ENCODE measurements at regions not wholly inside any gene's neighbourhood (a gene's known extent, or its start where the extent isn't known, plus 50 kb on each side); places are given as distances from the start of the nearest gene placed in this dataset.

DNA sequence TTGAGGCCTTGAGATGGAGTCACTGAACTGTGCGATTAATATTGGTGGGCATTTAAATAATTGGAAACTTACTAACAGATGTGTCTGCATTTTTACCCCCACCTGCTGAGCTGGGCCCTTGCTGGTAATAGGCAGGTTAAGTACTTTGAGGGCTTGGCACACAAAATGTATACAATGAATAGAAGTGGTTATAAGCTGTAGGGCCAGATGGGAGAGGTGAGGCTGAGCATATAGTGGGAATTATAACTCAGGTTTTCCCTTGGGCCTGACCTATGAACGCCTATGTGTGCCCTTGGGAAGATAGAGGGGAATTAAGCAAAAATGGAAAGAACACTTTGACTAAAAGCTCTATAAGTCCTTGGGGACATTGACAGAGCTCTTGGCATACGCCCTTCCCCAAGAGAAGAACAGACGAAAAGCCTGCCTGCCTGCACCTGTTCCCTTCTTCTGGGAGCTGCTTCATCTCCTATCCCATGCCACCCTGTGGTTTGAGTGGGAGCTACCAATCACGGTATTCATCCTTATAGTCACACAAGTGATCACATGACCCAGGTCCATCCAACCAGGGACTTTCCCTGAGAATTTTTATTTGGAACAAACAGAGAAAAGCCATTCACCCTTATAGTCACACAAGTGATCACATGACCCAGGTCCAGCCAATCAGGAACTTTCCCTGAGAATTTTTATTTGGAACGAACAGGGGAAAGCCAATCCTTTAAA, 260.7 kb upstream of the CSF3R start:
- peaks cover 6 to 22% of the 10 kb centered on the region in 2 donors for H3K27me3 Mint-ChIP-seq
- WGBS (ENCODE audit: insufficient coverage): 77% methylated on average over 2 of the region's 6 CpGs

GRCh38 chr1:36741066-36741465, 258.4 kb upstream of the CSF3R start:
- ChIA-PET POLR2A (no interaction called here), CTCF (no interaction called here)
- H3K27me3 ChIP-seq (replicated peaks in 1 of 2; ENCODE audit: control insufficient read depth in 2 of 2, extremely low read depth in 1 of 2, insufficient read depth in 2 of 2, low read length in 1 of 2): peaks cover 2 to 36% of the 10 kb centered on the region in 2 experiments
- H3K36me3 ChIP-seq (ENCODE audit: control insufficient read depth in 2 of 2, extremely low read depth in 1 of 2, insufficient read depth in 1 of 2, low read length in 1 of 2): no peaks in the 10 kb centered on the region
- no peaks in the 10 kb centered on the region for H3K9me3 ChIP-seq
- WGBS (ENCODE audit: insufficient coverage): no CpG with 5 or more reads among the region's 1 CpG
- H3K4me3 ChIP-seq (ENCODE audit: control insufficient read depth in 1 of 2, extremely low read depth in 1 of 2, low read length in 1 of 2): no peak overlapping the region
- Mint-ChIP-seq H3K4me3 (no peak overlapping the region), H3K4me1 (no peaks in the 10 kb centered on the region), H3K36me3 (no peaks in the 10 kb centered on the region), H3K27ac (no peak overlapping the region), H3K9me3 (peaks cover 0 to 4% (median 0%) of the 10 kb centered on the region in 3 donors), H3K27me3 (peaks cover 24 to 31% of the 10 kb centered on the region in 2 donors)
- ATAC-seq (replicated peaks in 1 of 4) (no peak), DNase-seq (no peak)
- H3K27ac ChIP-seq (ENCODE audit: low read length): no peak overlapping the region
- no peaks in the 10 kb centered on the region for H3K4me1 ChIP-seq (ENCODE audit: control insufficient read depth in 1 of 2, extremely low read depth in 1 of 2, insufficient read depth in 2 of 2, low read length in 2 of 2)

More for the DNA sequence above, 260.7 kb upstream of the CSF3R start:
- Histone ChIP-seq H3K9me3 (no peaks in the 10 kb centered on the region), H3K27me3 (replicated peaks in 1 of 2; ENCODE audit: control insufficient read depth in 2 of 2, extremely low read depth in 1 of 2, insufficient read depth in 2 of 2, low read length in 1 of 2) (peaks cover 2 to 30% of the 10 kb centered on the region in 2 experiments), H3K4me1 (ENCODE audit: control insufficient read depth in 1 of 2, extremely low read depth in 1 of 2, insufficient read depth in 2 of 2, low read length in 2 of 2) (no peaks in the 10 kb centered on the region), H3K27ac (ENCODE audit: low read length) (no peak overlapping the region), H3K36me3 (ENCODE audit: control insufficient read depth in 2 of 2, extremely low read depth in 1 of 2, insufficient read depth in 1 of 2, low read length in 1 of 2) (no peaks in the 10 kb centered on the region), H3K4me3 (ENCODE audit: control insufficient read depth in 1 of 2, extremely low read depth in 1 of 2, low read length in 1 of 2) (no peak overlapping the region)
- Mint-ChIP-seq H3K4me3 (no peak overlapping the region), H3K36me3 (no peaks in the 10 kb centered on the region), H3K27ac (no peak overlapping the region), H3K4me1 (no peaks in the 10 kb centered on the region), H3K9me3 (peaks cover 0 to 4% (median 0%) of the 10 kb centered on the region in 3 donors)
- CTCF ChIA-PET: no interaction called here
- POLR2A ChIA-PET: no interaction called here
- ATAC-seq (replicated peaks in 1 of 4) (no peak), DNase-seq (peak in 1 of 35 experiments; percentile 3)

DNA sequence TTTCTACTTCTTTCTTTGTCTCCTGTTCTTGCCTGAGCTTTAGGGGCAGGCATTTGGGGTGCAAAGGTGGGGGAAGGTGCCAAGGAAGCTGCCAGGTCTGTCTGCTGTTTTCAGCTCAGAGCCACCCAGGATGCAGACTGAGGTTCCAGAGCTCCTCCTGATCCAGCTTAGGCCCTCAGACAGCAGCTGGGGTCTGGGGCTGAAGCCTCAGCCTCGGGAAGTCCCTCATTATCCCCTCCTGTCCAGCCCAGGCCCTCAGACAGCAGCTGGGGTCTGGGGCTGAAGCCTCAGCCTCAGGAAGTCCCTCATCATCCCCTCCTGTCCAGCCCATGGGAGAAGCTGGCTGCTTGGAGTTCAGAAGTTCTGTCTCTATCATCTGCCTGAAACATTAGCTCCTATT, 257.7 kb upstream of the CSF3R start:
- H3K27me3 Mint-ChIP-seq: peaks cover 27 to 37% of the 10 kb centered on the region in 2 donors
- no peaks in the 10 kb centered on the region for H3K36me3 Mint-ChIP-seq
- WGBS (ENCODE audit: insufficient coverage): no CpG with 5 or more reads among the region's 1 CpG
- ATAC-seq (replicated peaks in 1 of 4) (no peak), DNase-seq (no peak)
- no peak overlapping the region for H3K4me3 Mint-ChIP-seq
- no peaks in the 10 kb centered on the region for H3K4me1 Mint-ChIP-seq
- Histone ChIP-seq H3K4me1 (ENCODE audit: control insufficient read depth in 1 of 2, extremely low read depth in 1 of 2, insufficient read depth in 2 of 2, low read length in 2 of 2) (no peaks in the 10 kb centered on the region), H3K27me3 (replicated peaks in 1 of 2; ENCODE audit: control insufficient read depth in 2 of 2, extremely low read depth in 1 of 2, insufficient read depth in 2 of 2, low read length in 1 of 2) (peaks cover 2 to 41% of the 10 kb centered on the region in 2 experiments), H3K36me3 (ENCODE audit: control insufficient read depth in 2 of 2, extremely low read depth in 1 of 2, insufficient read depth in 1 of 2, low read length in 1 of 2) (no peaks in the 10 kb centered on the region), H3K4me3 (ENCODE audit: control insufficient read depth in 1 of 2, extremely low read depth in 1 of 2, low read length in 1 of 2) (no peak overlapping the region), H3K27ac (ENCODE audit: low read length) (no peak overlapping the region), H3K9me3 (no peaks in the 10 kb centered on the region)
- H3K9me3 Mint-ChIP-seq: peaks cover 0 to 4% (median 0%) of the 10 kb centered on the region in 3 donors
- CTCF ChIA-PET: no interaction called here
- POLR2A ChIA-PET: no interaction called here
- no peak overlapping the region for H3K27ac Mint-ChIP-seq

DNA sequence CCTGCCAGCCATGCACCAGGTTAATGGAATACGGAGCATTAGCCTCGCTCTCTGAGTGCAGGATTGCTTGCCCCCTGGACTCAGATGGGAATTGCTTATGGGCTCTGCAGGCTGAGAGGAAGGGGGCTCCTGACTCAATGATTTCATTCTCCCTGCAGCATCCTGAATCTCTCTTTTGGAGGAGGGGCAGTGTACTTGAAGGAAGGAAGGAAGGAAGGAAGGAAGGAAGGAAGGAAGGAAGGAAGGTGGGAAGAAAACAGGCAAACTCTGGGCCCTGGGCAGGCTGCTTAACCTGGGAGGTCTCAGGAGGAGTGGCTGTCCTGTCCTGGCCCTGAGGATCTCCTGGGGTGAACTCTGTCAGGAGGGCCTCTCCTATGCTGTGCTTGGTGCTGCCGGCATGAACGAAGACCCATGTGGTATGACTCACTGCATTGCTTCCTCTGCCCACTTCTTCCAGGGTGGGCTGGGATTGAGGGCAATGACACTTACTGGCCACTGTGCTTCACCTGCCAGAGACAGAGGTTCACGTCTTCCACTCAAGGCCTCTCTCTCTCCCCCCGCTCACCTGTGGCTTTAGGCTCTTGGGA, 257.1 kb upstream of the CSF3R start:
- WGBS (ENCODE audit: insufficient coverage): 87% methylated on average over 2 of the region's 6 CpGs
- H3K4me1 ChIP-seq (ENCODE audit: control insufficient read depth in 1 of 2, extremely low read depth in 1 of 2, insufficient read depth in 2 of 2, low read length in 2 of 2): no peaks in the 10 kb centered on the region
- Mint-ChIP-seq H3K4me1 (no peaks in the 10 kb centered on the region), H3K36me3 (no peaks in the 10 kb centered on the region), H3K27me3 (peaks cover 33 to 44% of the 10 kb centered on the region in 2 donors), H3K9me3 (peaks cover 0 to 4% (median 0%) of the 10 kb centered on the region in 3 donors), H3K4me3 (no peak overlapping the region), H3K27ac (no peak overlapping the region)
- peaks cover 2 to 42% of the 10 kb centered on the region in 2 experiments for H3K27me3 ChIP-seq (replicated peaks in 1 of 2; ENCODE audit: control insufficient read depth in 2 of 2, extremely low read depth in 1 of 2, insufficient read depth in 2 of 2, low read length in 1 of 2)
- POLR2A ChIA-PET: no interaction called here
- no peaks in the 10 kb centered on the region for H3K9me3 ChIP-seq
- H3K36me3 ChIP-seq (ENCODE audit: control insufficient read depth in 2 of 2, extremely low read depth in 1 of 2, insufficient read depth in 1 of 2, low read length in 1 of 2): no peaks in the 10 kb centered on the region
- CTCF ChIA-PET: no interaction called here
- DNase-seq: no peak
- no peak overlapping the region for H3K27ac ChIP-seq (ENCODE audit: low read length)
- H3K4me3 ChIP-seq (ENCODE audit: control insufficient read depth in 1 of 2, extremely low read depth in 1 of 2, low read length in 1 of 2): no peak overlapping the region
- ATAC-seq (replicated peaks in 1 of 4): no peak

DNA sequence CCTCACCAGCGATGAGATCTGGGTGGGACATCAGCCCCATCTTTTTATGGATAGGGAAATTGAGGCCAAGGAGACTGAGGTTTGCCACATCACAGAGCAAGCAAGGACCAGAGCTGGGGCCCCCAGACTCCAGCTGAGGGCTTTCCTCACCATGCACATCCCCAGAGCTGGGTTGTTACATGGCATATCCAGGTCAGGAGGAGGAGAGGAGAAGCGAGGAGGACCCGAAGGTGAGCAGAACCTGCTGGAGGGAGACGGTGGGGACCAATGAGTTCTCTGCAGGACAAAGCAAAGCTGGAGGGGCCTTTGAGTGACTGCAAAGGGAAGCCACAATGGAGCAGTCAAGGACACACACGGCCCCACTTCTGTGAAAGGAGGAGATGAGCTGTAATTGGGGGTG, 255.5 kb upstream of the CSF3R start:
- no peaks in the 10 kb centered on the region for H3K36me3 Mint-ChIP-seq
- no peak overlapping the region for H3K27ac Mint-ChIP-seq
- Histone ChIP-seq H3K27me3 (replicated peaks in 1 of 2; ENCODE audit: control insufficient read depth in 2 of 2, extremely low read depth in 1 of 2, insufficient read depth in 2 of 2, low read length in 1 of 2) (peaks cover 2 to 42% of the 10 kb centered on the region in 2 experiments), H3K4me3 (ENCODE audit: control insufficient read depth in 1 of 2, extremely low read depth in 1 of 2, low read length in 1 of 2) (no peak overlapping the region), H3K4me1 (ENCODE audit: control insufficient read depth in 1 of 2, extremely low read depth in 1 of 2, insufficient read depth in 2 of 2, low read length in 2 of 2) (no peaks in the 10 kb centered on the region), H3K9me3 (no peaks in the 10 kb centered on the region), H3K27ac (ENCODE audit: low read length) (no peak overlapping the region), H3K36me3 (ENCODE audit: control insufficient read depth in 2 of 2, extremely low read depth in 1 of 2, insufficient read depth in 1 of 2, low read length in 1 of 2) (no peaks in the 10 kb centered on the region)
- DNase-seq: no peak
- POLR2A ChIA-PET: no interaction called here
- peaks cover 45 to 48% of the 10 kb centered on the region in 2 donors for H3K27me3 Mint-ChIP-seq
- H3K9me3 Mint-ChIP-seq: peaks cover 0 to 4% (median 0%) of the 10 kb centered on the region in 3 donors
- no peaks in the 10 kb centered on the region for H3K4me1 Mint-ChIP-seq
- CTCF ChIA-PET: no interaction called here
- 81% methylated on average over 3 of the region's 5 CpGs for WGBS (ENCODE audit: insufficient coverage)
- H3K4me3 Mint-ChIP-seq: no peak overlapping the region
- no peak for ATAC-seq (replicated peaks in 1 of 4)

GRCh38 chr1:36737767-36738166, 255.1 kb upstream of the CSF3R start:
- H3K4me1 ChIP-seq (ENCODE audit: control insufficient read depth in 1 of 2, extremely low read depth in 1 of 2, insufficient read depth in 2 of 2, low read length in 2 of 2): no peaks in the 10 kb centered on the region
- Mint-ChIP-seq H3K36me3 (no peaks in the 10 kb centered on the region), H3K4me3 (no peak overlapping the region), H3K27me3 (peaks cover 48 to 50% of the 10 kb centered on the region in 2 donors), H3K9me3 (peaks cover 0 to 4% (median 0%) of the 10 kb centered on the region in 3 donors), H3K4me1 (no peaks in the 10 kb centered on the region), H3K27ac (no peak overlapping the region)
- no peaks in the 10 kb centered on the region for H3K9me3 ChIP-seq
- DNase-seq (no peak), ATAC-seq (replicated peaks in 1 of 4) (no peak)
- H3K36me3 ChIP-seq (ENCODE audit: control insufficient read depth in 2 of 2, extremely low read depth in 1 of 2, insufficient read depth in 1 of 2, low read length in 1 of 2): no peaks in the 10 kb centered on the region
- H3K27ac ChIP-seq (ENCODE audit: low read length): no peak overlapping the region
- H3K27me3 ChIP-seq (replicated peaks in 1 of 2; ENCODE audit: control insufficient read depth in 2 of 2, extremely low read depth in 1 of 2, insufficient read depth in 2 of 2, low read length in 1 of 2): peaks cover 2 to 44% of the 10 kb centered on the region in 2 experiments
- ChIA-PET CTCF (no interaction called here), POLR2A (no interaction called here)
- H3K4me3 ChIP-seq (ENCODE audit: control insufficient read depth in 1 of 2, extremely low read depth in 1 of 2, low read length in 1 of 2): no peak overlapping the region
- whole genome bisulfite sequencing (ENCODE audit: insufficient coverage): 10% methylated on average over 2 of the region's 11 CpGs

Measured in T-cell (primary cell).